ENCODE measurements at regions not wholly inside any gene's neighbourhood (a gene's known extent, or its start where the extent isn't known, plus 50 kb on each side); places are given as distances from the start of the nearest gene placed in this dataset.

DNA sequence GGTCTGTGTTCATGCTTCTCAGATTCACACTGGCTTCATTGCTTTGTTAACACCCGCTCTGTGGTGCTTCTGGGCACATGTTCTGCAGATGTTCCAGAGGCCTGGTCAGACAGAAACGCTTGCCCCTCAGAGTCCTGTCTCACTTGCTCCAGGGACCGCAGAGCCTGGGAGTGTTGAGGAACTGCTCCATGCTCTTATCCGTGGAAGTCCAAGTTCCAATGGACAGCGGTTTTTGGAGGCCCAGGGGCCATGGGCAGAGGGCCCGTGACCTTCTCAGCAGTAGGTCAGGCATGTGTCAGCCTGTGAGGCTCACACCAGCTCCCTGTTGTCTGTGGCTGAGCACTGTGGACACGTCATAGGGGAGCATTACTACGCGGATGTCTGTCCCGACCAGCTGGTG lies 364.7 kb upstream of the IRX1 start:
- H3K36me3 ChIP-seq (ENCODE audit: control insufficient read depth in 2 of 4, insufficient read depth in 4 of 4, low read length in 3 of 4): no peaks in the 10 kb centered on the region
- H3K23me2 ChIP-seq (ENCODE audit: low read depth, low read length): no peaks in the 10 kb centered on the region
- no peak overlapping the region for H3K27ac ChIP-seq (ENCODE audit: low read depth, low read length)
- CTCF ChIA-PET (ENCODE audit: partially characterized antibody): no interaction called here
- DNase-seq (ENCODE audit: low read depth in 1 of 2, low spot score in 2 of 2): peak in 1 of 2 experiments; percentile 30
- H2BK15ac ChIP-seq (ENCODE audit: low read length): no peak overlapping the region
- H4K5ac ChIP-seq (ENCODE audit: insufficient read length, low read depth, low read length): no peak overlapping the region
- H4K8ac ChIP-seq (ENCODE audit: extremely low read depth, insufficient read depth, low read length): no peak overlapping the region
- no peak overlapping the region for H2BK5ac ChIP-seq (ENCODE audit: low read depth, low read length)
- no peak overlapping the region for H2BK20ac ChIP-seq (ENCODE audit: low read length)
- FAIRE-seq: no peak
- no peak overlapping the region for H2BK120ac ChIP-seq (replicated peaks; ENCODE audit: low read depth, low read length)
- H3K18ac ChIP-seq (ENCODE audit: extremely low read depth, low read length): no peak overlapping the region
- no peak overlapping the region for H3K4me3 ChIP-seq (ENCODE audit: extremely low read depth in 1 of 4, insufficient read depth in 2 of 4, low read depth in 3 of 4, low read length in 4 of 4)
- H2AK5ac ChIP-seq (ENCODE audit: low read depth, low read length): no peak overlapping the region
- no peak overlapping the region for H3K14ac ChIP-seq (ENCODE audit: insufficient read length)
- H2AFZ ChIP-seq (ENCODE audit: low read length): no peak overlapping the region
- no peak overlapping the region for H3K23ac ChIP-seq (ENCODE audit: insufficient read length)
- POLR2A ChIA-PET (ENCODE audit: partially characterized antibody): no interaction called here
- H3K56ac ChIP-seq (replicated peaks; ENCODE audit: insufficient read length, low read depth, low read length): no peak overlapping the region
- 87% methylated on average over 10 of the region's 10 CpGs; no CpG with 5 or more reads in 1 of the 2 experiments for WGBS, 2 experiments (ENCODE audit: extremely low coverage in 1 of 2, insufficient coverage in 1 of 2, insufficient read length in 1 of 2, insufficient replicate concordance in 2 of 2, low coverage in 1 of 2, low lambda C conversion rate in 2 of 2, missing lambda C conversion rate in 1 of 2)
- peaks cover 0 to 4% (median 0%) of the 10 kb centered on the region in 4 experiments; a peak in 2 of 7 replicates for H3K4me1 ChIP-seq (replicated peaks in 1 of 4; ENCODE audit: control insufficient read depth in 3 of 4, insufficient read depth in 4 of 4, low read length in 3 of 4)
- no peak overlapping the region for H3K9ac ChIP-seq (replicated peaks in 1 of 4; ENCODE audit: extremely low read depth in 1 of 4, low read depth in 3 of 4, low read length in 3 of 4)
- no peak overlapping the region for H3K4me2 ChIP-seq (ENCODE audit: insufficient read depth in 1 of 2, low read depth in 2 of 2, low read length in 2 of 2)
- H4K91ac ChIP-seq (replicated peaks; ENCODE audit: insufficient read length, low read length): no peak overlapping the region
- H3K4ac ChIP-seq (replicated peaks; ENCODE audit: insufficient read length, low read depth, low read length): no peak overlapping the region
- TF ChIP-seq CTBP2 (IDR thresholded peaks at IDR 0.05; ENCODE audit: borderline replicate concordance, insufficient read depth, insufficient read length, low read length) (no peak), BACH1 (IDR thresholded peaks at IDR 0.05; ENCODE audit: low read length) (no peak), SIRT6 (IDR thresholded peaks at IDR 0.05; ENCODE audit: low read length) (no peak), RFX5 (IDR thresholded peaks at IDR 0.05; ENCODE audit: borderline replicate concordance, low read depth, low read length) (no peak), JUND (IDR thresholded peaks at IDR 0.05; ENCODE audit: low read length) (no peak)
- TF ChIP-seq, protein P1, sequence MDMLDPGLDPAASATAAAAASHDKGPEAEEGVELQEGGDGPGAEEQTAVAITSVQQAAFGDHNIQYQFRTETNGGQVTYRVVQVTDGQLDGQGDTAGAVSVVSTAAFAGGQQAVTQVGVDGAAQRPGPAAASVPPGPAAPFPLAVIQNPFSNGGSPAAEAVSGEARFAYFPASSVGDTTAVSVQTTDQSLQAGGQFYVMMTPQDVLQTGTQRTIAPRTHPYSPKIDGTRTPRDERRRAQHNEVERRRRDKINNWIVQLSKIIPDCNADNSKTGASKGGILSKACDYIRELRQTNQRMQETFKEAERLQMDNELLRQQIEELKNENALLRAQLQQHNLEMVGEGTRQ (IDR thresholded peaks at IDR 0.05; ENCODE audit: low read length): no peak
- H2BK12ac ChIP-seq (ENCODE audit: low read depth, low read length): no peak overlapping the region
- peaks cover 0 to under 1% of the 10 kb centered on the region in 2 experiments for H4K20me1 ChIP-seq (replicated peaks in 1 of 2; ENCODE audit: control insufficient read depth in 1 of 2, insufficient read depth in 2 of 2, low read length in 2 of 2)
- H3K79me1 ChIP-seq (ENCODE audit: low read depth, low read length): no peaks in the 10 kb centered on the region
- H3K79me2 ChIP-seq (ENCODE audit: control insufficient read depth in 1 of 2, insufficient read depth in 2 of 2, low read length in 2 of 2): no peaks in the 10 kb centered on the region
- no peaks in the 10 kb centered on the region for H3K27me3 ChIP-seq (replicated peaks in 1 of 4; ENCODE audit: control insufficient read depth in 3 of 4, extremely low read depth in 1 of 4, insufficient read depth in 3 of 4, low read length in 3 of 4)
- peaks cover 8 to 11% of the 10 kb centered on the region in 2 experiments; a peak in 2 of 4 replicates for H3K9me3 ChIP-seq (ENCODE audit: insufficient read depth in 2 of 2, low read depth in 1 of 2, low read length in 1 of 2)
